ENCODE measurements at regions not wholly inside any gene's neighbourhood (a gene's known extent, or its start where the extent isn't known, plus 50 kb on each side); places are given as distances from the start of the nearest gene placed in this dataset.
"Not testable (repeated sequence)": the region's sequence is repeated elsewhere in the genome, so short reads cannot be mapped to it uniquely, and the experiment has no call there.

DNA sequence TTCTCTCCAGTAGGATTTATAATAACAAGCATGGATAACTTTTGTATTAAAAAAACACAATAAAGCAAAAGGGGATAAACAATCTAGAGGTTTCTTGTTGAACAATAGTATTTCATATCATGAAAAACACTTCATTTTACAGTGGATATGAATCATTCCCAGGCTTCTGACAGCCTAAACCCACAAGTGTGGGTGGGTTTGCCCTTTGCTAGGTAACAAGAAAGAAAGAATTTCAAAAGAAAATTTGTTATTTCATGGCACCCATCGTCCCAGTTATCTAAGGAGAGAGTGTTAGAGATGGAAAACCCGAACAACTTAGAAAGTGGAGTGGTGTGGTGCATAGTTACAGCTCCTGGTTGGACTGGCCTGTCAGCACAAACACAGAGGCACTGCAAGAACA is 76.1 kb upstream of the GPR6 start:
- ChIA-PET POLR2A (no interaction called here), CTCF (interaction anchor here (1.5 kb wide), 1 partner anchor 138 kb away, joined by 4 read pairs; no protein-coding TSS in a partner anchor)
- DNase-seq (ENCODE audit: extremely low spot score): no peak
- TF ChIP-seq, protein P1, sequence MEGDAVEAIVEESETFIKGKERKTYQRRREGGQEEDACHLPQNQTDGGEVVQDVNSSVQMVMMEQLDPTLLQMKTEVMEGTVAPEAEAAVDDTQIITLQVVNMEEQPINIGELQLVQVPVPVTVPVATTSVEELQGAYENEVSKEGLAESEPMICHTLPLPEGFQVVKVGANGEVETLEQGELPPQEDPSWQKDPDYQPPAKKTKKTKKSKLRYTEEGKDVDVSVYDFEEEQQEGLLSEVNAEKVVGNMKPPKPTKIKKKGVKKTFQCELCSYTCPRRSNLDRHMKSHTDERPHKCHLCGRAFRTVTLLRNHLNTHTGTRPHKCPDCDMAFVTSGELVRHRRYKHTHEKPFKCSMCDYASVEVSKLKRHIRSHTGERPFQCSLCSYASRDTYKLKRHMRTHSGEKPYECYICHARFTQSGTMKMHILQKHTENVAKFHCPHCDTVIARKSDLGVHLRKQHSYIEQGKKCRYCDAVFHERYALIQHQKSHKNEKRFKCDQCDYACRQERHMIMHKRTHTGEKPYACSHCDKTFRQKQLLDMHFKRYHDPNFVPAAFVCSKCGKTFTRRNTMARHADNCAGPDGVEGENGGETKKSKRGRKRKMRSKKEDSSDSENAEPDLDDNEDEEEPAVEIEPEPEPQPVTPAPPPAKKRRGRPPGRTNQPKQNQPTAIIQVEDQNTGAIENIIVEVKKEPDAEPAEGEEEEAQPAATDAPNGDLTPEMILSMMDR (IDR thresholded peaks at IDR 0.05; ENCODE audit: control extremely low read depth, extremely low read depth, low read depth, missing control alignments): no peak

DNA sequence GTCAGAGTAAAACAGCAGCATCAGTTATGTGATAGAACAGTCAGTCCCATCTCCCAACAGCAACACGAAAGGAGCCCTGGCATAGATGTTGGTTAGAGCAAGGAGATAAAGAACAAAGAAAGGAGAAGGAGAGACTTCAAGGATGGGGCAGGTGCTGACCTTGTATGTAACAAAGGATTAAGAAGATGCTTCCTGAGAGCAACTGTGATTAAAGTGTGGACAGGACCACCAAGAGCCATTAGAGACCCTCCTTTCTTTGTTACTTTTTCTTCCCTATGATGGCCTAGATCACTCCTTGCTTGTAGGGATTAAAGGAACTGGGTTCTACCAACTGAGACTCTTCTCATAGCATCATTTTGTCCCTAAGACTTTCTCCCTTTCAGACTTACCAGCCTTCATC is 75.2 kb upstream of the GPR6 start:
- POLR2A ChIA-PET: no interaction called here
- TF ChIP-seq, protein P1 (IDR thresholded peaks at IDR 0.05; ENCODE audit: control extremely low read depth, extremely low read depth, low read depth, missing control alignments): no peak
- no peak for DNase-seq (ENCODE audit: extremely low spot score)
- CTCF ChIA-PET: no interaction called here

DNA sequence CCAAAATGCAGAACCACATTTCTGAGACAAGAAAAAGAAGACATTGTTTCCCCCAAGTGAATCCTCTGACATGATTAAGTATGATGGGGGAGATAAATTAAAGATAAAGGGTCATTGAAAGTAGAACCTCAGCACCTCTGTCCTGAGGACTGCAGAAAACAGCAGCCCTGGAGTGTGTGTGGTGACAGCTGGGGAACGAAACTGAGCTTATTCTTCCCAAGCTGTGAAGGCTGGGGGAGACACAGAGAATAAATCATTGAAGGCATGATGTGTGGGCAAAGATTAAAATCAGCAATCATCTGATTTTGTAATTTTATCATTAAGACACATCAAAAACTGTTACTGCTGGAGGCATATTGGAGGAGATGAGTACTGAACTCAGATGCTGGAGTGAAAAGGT is 67.5 kb upstream of the GPR6 start:
- DNase-seq (ENCODE audit: extremely low spot score): no peak
- POLR2A ChIA-PET: no interaction called here
- CTCF ChIA-PET: no interaction called here
- TF ChIP-seq, protein P1 (IDR thresholded peaks at IDR 0.05; ENCODE audit: control extremely low read depth, extremely low read depth, low read depth, missing control alignments): no peak

DNA sequence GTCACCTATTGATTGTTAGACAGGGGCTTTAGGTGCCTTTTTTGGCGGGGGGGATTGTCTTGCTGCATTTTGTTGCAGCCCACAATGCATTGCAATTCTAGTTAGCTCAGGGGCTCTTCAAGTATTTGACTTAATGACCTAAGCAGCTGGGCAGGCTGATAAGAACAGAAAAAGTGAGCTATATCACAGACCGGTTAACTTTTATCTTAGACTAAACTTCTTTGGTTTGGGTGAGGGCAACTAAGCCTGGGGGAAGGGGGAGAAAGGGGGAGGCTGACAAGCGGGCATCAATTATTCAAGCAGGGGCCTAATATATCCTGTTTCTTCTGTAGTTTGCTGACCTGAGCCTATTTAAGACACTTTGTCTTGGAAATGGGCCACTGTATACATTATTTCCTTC is 66.0 kb upstream of the GPR6 start:
- POLR2A ChIA-PET: no interaction called here
- TF ChIP-seq, protein P1 (IDR thresholded peaks at IDR 0.05; ENCODE audit: control extremely low read depth, extremely low read depth, low read depth, missing control alignments): no peak
- CTCF ChIA-PET: interaction anchor here (1.2 kb wide), 1 partner anchor 31 kb away, joined by 4 read pairs; no protein-coding TSS in a partner anchor
- DNase-seq (ENCODE audit: extremely low spot score): no peak

DNA sequence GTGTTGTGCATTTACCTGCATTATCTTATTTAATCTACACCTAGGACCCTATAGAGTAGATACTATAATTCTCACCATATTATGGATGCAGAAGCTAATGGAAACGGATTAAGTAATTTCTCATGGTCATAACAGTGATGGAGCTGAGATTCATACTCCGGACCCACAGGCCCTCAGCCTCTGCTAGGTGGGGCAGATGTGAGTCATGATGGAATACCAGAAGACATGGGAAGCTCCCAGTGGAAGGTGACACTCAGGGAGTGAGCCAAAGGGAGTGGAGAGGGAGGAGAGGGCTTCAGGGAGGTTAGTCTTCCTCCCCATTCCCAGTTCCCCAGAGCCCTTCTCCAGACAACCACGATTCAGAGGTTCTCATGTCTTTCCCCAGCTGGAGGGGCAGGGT is 65.2 kb upstream of the GPR6 start:
- ChIA-PET CTCF (interaction anchor here (1.2 kb wide), 1 partner anchor 30 kb away, joined by 4 read pairs; no protein-coding TSS in a partner anchor), POLR2A (no interaction called here)
- TF ChIP-seq, protein P1 (IDR thresholded peaks at IDR 0.05; ENCODE audit: control extremely low read depth, extremely low read depth, low read depth, missing control alignments): no peak
- DNase-seq (ENCODE audit: extremely low spot score): no peak

- CTCF ChIA-PET; POLR2A ChIA-PET; DNase-seq (ENCODE audit: extremely low spot score): not testable (repeated sequence)
Measured at GRCh38 chr6:109915748-109916147, 62.4 kb upstream of the GPR6 start.

- TF ChIP-seq, protein P1 (IDR thresholded peaks at IDR 0.05; ENCODE audit: control extremely low read depth, extremely low read depth, low read depth, missing control alignments): no peak
- POLR2A ChIA-PET: no interaction called here
- no peak for DNase-seq (ENCODE audit: extremely low spot score)
- CTCF ChIA-PET: no interaction called here
Measured at GRCh38 chr6:109916759-109917158, 61.4 kb upstream of the GPR6 start.
